Calu3 (cell line): ENCODE measurements at regions not wholly inside any gene's neighbourhood (a gene's known extent, or its start where the extent isn't known, plus 50 kb on each side); places are given as distances from the start of the nearest gene placed in this dataset. TPM values are rescaled to one million over a fixed set of nuclear protein-coding genes. Genes with fewer than 3 reads are reported as not detected.

Experiments used
- BruUV-seq: library from RNA; stranded (reverse); fragments of 400-500 nt; replicated peaks from 2 replicates; lab custom pipeline; 2021; lab: Mats Ljungman, UMichigan
- CTCF ChIA-PET: fragments of 300-600 bp; sonication (Branson Sonifier 250); formaldehyde crosslinking; loops from one replicate; lab custom pipeline; 2022; ENCODE audit warnings: antibody characterized with exemption; lab: Charles Lee
- DNase-seq: peaks from one replicate; pipeline ENCODE4 v3.0.0; 2022
- H3K27ac Mint-ChIP-seq: one replicate; pipeline ENCODE4 v1.8.0; 2022; ENCODE audit warnings: mixed read lengths; ENCODE audit not compliant: unreplicated experiment
- H3K27me3 Mint-ChIP-seq: one replicate; pipeline ENCODE4 v1.8.0; 2022; ENCODE audit warnings: mixed read lengths; ENCODE audit not compliant: unreplicated experiment
- H3K36me3 Mint-ChIP-seq: one replicate; pipeline ENCODE4 v1.8.0; 2022; ENCODE audit warnings: mild to moderate bottlenecking, moderate library complexity, mixed read lengths; ENCODE audit not compliant: insufficient read depth, unreplicated experiment
- H3K4me1 Mint-ChIP-seq: one replicate; pipeline ENCODE4 v1.8.0; 2022; ENCODE audit warnings: mild to moderate bottlenecking, low read depth, mixed read lengths; ENCODE audit not compliant: unreplicated experiment
- H3K4me3 Mint-ChIP-seq: one replicate; pipeline ENCODE4 v1.8.0; 2022; ENCODE audit warnings: mild to moderate bottlenecking, low read depth, moderate library complexity, mixed read lengths; ENCODE audit not compliant: unreplicated experiment
- H3K9me3 Mint-ChIP-seq: one replicate; pipeline ENCODE4 v1.8.0; 2022; ENCODE audit warnings: low read depth, mixed read lengths; ENCODE audit not compliant: unreplicated experiment
- intact Hi-C: fragments of 100-400 bp; cut with micrococcal nuclease; formaldehyde crosslinking; loops from one replicate; pipeline ENCODE4 v1.10.0; 2022; ENCODE audit not compliant: unreplicated experiment
- microRNA-seq: library from miRNA; unstranded; fragments of <30 nt; microRNA quantifications from one replicate; pipeline ENCODE4 v1.2.0, GENCODE V29; 2022
- TF ChIP-seq, protein P1 (sequence below): fragments of 200-600 bp; IDR thresholded peaks from one replicate; pipeline ENCODE4 v1.8.0; 2022; ENCODE audit warnings: antibody characterized with exemption; ENCODE audit not compliant: unreplicated experiment

DNA sequence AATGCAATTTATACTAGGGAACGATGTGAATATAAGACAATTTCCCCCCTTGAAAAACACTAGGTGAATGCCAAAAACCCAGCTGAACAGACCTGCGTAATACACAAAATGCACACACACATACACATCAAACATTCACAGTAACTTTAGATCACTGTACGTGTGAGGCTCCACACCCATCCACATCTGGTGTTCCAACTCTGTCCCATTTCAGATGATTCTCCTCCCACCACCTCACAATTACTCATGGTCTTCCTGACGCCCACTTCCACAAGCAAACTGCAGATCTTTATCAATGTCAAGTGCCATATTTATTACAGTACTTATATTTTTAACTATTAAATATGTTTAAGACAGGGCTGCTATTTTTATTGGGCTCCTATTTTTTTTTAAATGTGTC lies 57.8 kb upstream of the TENM4 start:
- H3K4me1 Mint-ChIP-seq: no peaks in the 10 kb centered on the region
- no peak for DNase-seq
- H3K27ac Mint-ChIP-seq: no peak overlapping the region

DNA sequence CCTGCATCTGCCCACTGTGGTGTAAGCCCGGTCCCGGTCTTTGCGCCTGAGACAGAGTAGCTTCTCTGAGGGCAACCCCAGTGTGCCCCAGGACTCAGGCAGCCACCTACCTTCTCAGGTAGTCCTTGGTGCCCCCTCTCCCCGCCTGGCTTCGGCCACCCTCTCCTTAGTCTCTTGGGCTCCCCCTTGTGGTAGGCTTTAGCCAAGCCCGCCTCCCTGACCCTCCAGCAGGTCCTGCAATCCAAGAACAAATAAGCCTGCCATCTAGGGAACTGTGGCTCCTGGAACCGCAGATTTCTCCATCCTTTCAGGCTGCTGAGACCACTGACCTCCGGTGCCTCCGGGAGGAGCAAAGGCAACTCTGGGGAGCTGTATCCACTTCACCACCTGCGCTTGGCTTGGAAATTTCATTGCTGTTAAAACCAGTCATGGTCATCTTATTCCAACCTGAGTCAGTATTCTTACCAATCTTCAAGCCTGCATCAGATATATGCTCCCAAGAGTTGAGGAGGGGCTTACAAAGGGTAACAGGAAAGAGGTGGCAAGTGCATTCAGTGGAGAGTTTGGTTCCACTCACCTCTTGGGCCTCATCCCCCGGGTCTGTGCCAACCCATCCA lies 52.8 kb upstream of the TENM4 start:
- intact Hi-C loops: loop anchor here (1.0 to 10.0 kb wide), 2 partner anchors 93 to 849 kb away; no protein-coding TSS in a partner anchor

More for the DNA sequence above, 57.8 kb upstream of the TENM4 start:
- CTCF ChIA-PET: no interaction called here
- TF ChIP-seq, protein P1, sequence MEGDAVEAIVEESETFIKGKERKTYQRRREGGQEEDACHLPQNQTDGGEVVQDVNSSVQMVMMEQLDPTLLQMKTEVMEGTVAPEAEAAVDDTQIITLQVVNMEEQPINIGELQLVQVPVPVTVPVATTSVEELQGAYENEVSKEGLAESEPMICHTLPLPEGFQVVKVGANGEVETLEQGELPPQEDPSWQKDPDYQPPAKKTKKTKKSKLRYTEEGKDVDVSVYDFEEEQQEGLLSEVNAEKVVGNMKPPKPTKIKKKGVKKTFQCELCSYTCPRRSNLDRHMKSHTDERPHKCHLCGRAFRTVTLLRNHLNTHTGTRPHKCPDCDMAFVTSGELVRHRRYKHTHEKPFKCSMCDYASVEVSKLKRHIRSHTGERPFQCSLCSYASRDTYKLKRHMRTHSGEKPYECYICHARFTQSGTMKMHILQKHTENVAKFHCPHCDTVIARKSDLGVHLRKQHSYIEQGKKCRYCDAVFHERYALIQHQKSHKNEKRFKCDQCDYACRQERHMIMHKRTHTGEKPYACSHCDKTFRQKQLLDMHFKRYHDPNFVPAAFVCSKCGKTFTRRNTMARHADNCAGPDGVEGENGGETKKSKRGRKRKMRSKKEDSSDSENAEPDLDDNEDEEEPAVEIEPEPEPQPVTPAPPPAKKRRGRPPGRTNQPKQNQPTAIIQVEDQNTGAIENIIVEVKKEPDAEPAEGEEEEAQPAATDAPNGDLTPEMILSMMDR: no peak
- BruUV-seq: no TSS peak
- intact Hi-C loops: loop anchor here (10.0 kb wide), 1 partner anchor 854 kb away; no protein-coding TSS in a partner anchor
- no peak overlapping the region for H3K4me3 Mint-ChIP-seq
- H3K27me3 Mint-ChIP-seq: no peaks in the 10 kb centered on the region
- no peaks in the 10 kb centered on the region for H3K36me3 Mint-ChIP-seq
- H3K9me3 Mint-ChIP-seq: peaks cover 6% of the 10 kb centered on the region

DNA sequence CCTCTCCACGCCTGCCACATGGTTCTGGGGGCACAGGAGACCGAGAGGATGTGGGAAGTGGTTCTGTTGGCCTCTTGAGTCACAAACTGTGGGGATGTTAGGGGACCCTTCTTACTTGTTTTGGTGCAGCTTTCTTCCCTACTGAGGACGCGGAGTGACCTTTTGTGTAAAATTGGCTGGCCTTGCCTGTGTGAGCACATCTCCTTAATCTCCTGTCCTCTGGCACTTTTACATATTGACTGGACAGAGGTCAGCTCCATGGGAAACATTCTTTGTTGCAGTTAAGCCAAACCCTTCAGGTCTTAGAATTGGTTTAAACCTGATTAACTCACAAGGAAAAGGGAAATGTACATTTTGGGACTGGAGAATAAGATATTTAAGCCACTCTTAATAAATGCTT lies 51.2 kb upstream of the TENM4 start:
- H3K4me1 Mint-ChIP-seq: no peaks in the 10 kb centered on the region
- CTCF ChIA-PET: interaction anchor here (1.0 to 1.1 kb wide), 2 partner anchors 12 to 91 kb away, joined by 3 to 5 read pairs; no protein-coding TSS in a partner anchor
- BruUV-seq: no TSS peak
- no peak overlapping the region for H3K27ac Mint-ChIP-seq
- DNase-seq: no peak
- H3K9me3 Mint-ChIP-seq: peaks cover 8% of the 10 kb centered on the region
- H3K36me3 Mint-ChIP-seq: no peaks in the 10 kb centered on the region
- intact Hi-C loops: loop anchor here (10.0 kb wide), 1 partner anchor 847 kb away; no protein-coding TSS in a partner anchor
- no peak overlapping the region for H3K4me3 Mint-ChIP-seq
- peaks cover 27% of the 10 kb centered on the region for H3K27me3 Mint-ChIP-seq
- TF ChIP-seq, protein P1: no peak

More for the DNA sequence above, 52.8 kb upstream of the TENM4 start:
- peak; percentile 78 for DNase-seq
- H3K27ac Mint-ChIP-seq: no peak overlapping the region
- no TSS peak for BruUV-seq
- CTCF ChIA-PET: interaction anchor here (1.2 kb wide), 1 partner anchor 93 kb away, joined by 3 read pairs; no protein-coding TSS in a partner anchor
- no peaks in the 10 kb centered on the region for H3K36me3 Mint-ChIP-seq
- H3K9me3 Mint-ChIP-seq: peaks cover 5% of the 10 kb centered on the region
- H3K27me3 Mint-ChIP-seq: peaks cover 27% of the 10 kb centered on the region
- H3K4me3 Mint-ChIP-seq: no peak overlapping the region
- no peaks in the 10 kb centered on the region for H3K4me1 Mint-ChIP-seq
- TF ChIP-seq, protein P1: peak; percentile 85

Small RNAs in the stretch of these regions (microRNA-seq; reads per million reads assigned to microRNA genes)
- gene MIR4300: not detected
